Stimulated activated CD4-positive, alpha-beta T cell treated with anti-CD3 and anti-CD28 coated beads, TNF-alpha, amount 100 ng/mL, for 24 hours (primary cell): ENCODE measurements at regions not wholly inside any gene's neighbourhood (a gene's known extent, or its start where the extent isn't known, plus 50 kb on each side); places are given as distances from the start of the nearest gene placed in this dataset.

Experiments
- DNase-seq, 3 experiments: peaks; one replicate each; pipeline ENCODE4 v3.0.0-alpha.2; 2020; ENCODE audit warnings: low read depth in 3 of 3

GRCh38 chr2:200752332-200752731 is 59.4 kb upstream of the BZW1 start:
- DNase-seq: no peak

- no peak for DNase-seq
These were observed 58.9 kb upstream of the BZW1 start for GRCh38 chr2:200752835-200753234.

- no peak for DNase-seq
These were observed 54.9 kb upstream of the BZW1 start for GRCh38 chr2:200756618-200757321.

GRCh38 chr2:200757399-200757798 is 54.3 kb upstream of the BZW1 start:
- DNase-seq: no peak

GRCh38 chr2:200758341-200758740 is 53.4 kb upstream of the BZW1 start:
- no peak for DNase-seq

- no peak for DNase-seq
These were observed 50.4 kb upstream of the BZW1 start for GRCh38 chr2:200761266-200761665.
